GM21786 (cell line): ENCODE measurements at regions not wholly inside any gene's neighbourhood (a gene's known extent, or its start where the extent isn't known, plus 50 kb on each side); places are given as distances from the start of the nearest gene placed in this dataset.

ENCODE experiments used
- ATAC-seq: cut with Tn5 transposase; IDR thresholded peaks from one replicate; pipeline ENCODE4 v1.9.1; 2021; ENCODE audit not compliant: unreplicated experiment

DNA sequence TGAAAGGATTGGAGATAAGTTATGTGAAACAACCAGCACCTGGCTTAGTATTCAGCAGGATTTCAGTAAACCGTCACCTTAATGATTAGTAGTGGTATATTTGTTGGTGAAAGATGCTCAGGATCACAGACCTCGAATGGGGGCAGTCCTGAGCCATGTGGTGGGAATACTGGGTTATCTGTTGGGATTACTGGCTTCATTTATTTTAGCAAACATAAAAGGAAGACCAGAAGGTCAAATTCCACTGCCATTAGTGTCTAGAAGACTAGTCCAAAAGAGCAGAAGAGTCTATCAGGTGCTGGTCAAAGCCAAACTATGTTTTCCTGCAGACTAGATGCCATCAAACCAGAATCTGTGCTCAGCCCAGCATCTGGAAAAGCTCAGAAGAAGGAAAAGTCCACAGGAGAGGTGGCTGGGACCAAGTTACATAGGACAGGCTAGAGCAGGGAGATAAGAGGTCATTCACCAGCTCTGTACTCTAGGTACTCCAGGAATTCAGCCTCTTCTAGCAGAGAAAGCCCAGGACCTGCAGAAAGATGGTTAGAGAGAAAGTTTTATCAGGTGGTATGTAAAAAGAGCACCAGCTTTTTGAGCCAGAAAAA lies 343.4 kb downstream of the PLPP3 start:
- ATAC-seq = no peak

GRCh38 chr1:56229186-56229585 lies 350.2 kb downstream of the PLPP3 start:
- no peak for ATAC-seq

GRCh38 chr1:56227886-56228285 lies 351.5 kb downstream of the PLPP3 start:
- ATAC-seq = no peak

DNA sequence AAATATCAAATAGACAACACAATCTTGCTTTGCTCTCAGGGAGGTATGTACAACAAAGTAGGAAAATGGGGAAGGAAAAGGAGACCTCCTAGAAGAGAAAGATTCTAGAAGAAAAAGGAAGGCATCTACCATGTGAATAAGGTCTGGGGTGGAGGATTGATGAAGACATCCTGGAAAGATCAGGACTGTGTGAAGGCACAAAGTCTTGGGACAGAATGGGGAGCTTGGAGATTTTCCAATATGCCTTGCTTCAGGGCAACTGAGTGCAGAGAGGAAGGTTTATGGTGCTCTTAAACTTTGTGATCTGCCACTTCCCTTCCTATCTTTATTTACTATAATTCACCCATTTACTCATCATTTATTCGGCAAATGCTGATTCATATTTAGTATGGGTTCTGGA lies 352.0 kb downstream of the PLPP3 start:
- ATAC-seq = no peak

GRCh38 chr1:56225964-56226815 lies 353.2 kb downstream of the PLPP3 start:
- ATAC-seq = no peak

DNA sequence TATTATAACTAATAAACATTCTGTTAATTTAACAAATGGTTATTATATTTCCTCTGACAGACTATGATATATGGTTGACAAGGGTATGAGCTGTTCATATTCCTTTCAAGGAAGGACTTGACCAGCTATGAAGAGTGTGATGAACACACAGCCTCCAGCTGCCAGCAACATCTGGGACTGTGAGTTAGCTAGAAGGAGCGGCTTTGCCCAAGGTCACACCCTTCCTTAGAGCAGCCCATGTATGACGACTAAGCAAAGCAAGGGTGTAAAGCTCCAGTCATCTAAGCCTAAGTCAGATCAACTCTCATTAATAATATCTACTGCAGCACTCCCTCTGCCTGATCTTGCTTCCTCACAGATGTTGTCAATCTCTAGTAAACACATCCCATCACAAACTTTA lies 355.4 kb downstream of the PLPP3 start:
- ATAC-seq = no peak

GRCh38 chr1:56222914-56223540 lies 356.3 kb downstream of the PLPP3 start:
- ATAC-seq = no peak

GRCh38 chr1:56220021-56220420 lies 359.3 kb downstream of the PLPP3 start:
- no peak for ATAC-seq

DNA sequence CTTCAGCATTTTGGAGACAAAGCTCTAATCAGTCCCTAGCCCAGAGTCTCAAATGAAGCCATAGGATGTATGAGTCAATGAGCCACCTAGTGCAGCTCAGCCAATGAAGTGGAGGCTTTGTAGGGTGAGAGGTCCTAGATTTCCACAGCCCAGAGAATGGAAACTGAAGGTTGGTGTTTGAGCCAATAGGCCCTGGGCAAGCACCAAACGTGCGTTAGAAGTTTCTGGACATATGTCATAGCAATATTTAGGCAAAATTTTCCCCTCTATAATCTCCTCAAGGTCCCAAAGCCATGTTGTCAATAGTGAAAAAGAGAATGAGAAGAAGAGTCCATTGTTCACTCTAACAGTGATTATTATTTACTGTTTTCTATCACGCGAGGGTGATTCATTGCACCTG lies 361.3 kb downstream of the PLPP3 start:
- no peak for ATAC-seq

DNA sequence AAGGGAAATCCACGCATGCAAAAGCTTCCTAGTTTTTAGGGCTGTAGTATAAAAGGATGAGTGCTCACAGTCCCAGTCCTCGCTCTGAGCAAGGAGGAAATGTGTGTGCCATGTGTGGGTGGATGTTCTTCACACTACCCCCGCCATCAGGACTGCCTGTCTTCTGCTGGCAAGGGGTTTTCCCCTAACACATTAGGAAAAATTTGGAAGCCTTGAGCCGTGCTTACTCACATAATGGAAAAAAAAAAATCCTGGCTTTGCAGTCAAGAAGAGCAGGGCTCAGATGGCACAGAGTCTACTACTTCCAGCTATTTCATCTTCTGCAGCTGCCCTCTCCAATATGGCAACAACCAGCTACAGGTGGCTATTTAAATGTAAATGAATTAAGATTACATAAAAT lies 363.1 kb downstream of the PLPP3 start:
- no peak for ATAC-seq

DNA sequence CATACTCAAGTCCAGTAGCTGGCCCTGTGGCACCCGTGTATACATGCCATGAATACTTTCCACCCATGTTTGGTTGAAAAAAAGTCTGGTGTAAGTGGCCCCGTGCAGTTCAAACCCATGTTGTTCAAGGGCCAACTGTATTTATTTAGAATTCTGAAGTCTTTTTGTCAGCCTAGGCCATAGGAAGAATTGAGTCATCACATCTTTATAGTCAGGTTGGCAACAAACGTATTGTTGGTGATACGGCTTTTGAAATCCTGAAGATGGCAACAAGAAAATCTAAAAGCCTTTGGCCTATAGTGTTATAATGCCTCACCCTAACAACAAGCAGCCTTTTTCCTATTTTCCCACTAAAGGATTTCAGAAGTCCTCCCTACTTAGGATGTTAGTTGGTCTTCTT lies 363.6 kb downstream of the PLPP3 start:
- ATAC-seq = no peak

DNA sequence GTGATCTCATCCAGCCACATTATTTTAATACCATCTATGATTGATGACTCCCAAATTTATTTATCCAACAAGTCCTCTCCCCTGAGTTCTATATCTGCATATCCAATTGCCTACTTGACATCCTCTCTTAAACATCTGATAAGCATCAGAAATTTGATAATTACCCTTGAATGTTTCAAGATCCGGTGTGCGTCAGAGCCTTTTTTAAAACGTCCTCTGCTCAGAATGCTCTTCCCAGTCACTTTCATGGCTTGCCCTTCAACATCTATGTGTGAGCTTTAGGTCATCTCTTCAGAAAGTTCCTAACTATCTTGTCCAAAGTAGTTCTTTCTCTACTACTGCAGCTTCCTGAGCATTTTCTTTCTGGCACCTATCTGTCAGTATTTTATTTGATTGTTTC lies 364.3 kb downstream of the PLPP3 start:
- ATAC-seq = no peak

DNA sequence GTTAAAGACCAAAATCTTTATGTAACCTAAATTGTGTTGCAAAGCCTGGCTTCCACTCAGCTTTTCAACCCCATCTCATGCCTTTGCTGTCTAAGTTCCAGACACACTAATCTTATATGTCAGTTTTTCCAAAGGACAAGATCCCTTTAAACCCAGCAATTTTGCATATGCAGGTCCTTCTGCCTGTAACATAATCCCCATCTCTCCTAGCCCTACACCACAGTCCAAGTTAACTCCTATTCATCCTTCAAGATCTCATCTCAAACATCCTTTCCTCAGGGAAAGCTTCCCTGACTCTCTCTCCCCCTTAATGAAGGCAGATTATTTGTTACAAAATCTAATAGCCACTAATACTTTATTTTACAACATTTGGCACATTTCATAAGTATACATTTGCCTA lies 366.3 kb downstream of the PLPP3 start:
- no peak for ATAC-seq

GRCh38 chr1:56212143-56212542 lies 367.2 kb downstream of the PLPP3 start:
- ATAC-seq = no peak

DNA sequence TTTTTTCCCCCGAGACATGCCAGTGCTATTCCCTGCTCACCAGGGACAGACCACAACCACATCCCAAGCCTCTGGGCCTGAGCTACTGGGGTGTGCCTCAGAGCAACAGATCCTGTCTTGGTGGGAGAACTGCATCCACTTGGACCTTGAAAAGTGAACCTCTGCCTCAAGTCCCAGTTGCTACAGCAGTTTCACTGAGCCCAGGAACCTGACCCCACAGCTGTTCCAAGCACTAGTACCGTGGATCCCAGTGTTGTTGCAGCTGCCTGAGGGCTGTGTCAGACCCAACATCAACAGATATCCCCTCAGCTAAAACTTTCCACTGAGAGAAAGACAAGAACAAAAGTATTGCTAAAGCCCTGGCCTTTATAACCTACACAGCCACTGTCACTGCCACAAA lies 373.0 kb downstream of the PLPP3 start:
- no peak for ATAC-seq

DNA sequence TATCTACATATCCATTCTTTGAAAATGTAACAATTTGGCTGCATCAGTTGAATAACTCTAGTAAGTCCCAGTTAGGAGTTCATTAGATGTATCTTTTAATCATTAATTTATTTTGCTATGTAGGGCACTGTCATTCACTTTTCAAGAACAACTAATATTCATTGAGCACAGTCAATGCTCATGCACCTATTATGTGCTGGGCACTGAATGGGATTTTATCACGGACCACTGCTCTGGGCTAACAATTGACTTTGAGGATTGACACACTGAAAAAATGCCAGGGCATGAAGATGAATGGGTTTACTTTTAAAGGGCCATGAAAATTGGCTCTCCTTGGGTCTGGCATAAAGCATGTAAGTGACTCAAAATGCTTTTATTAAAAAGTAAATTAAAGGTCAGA lies 375.2 kb downstream of the PLPP3 start:
- no peak for ATAC-seq

DNA sequence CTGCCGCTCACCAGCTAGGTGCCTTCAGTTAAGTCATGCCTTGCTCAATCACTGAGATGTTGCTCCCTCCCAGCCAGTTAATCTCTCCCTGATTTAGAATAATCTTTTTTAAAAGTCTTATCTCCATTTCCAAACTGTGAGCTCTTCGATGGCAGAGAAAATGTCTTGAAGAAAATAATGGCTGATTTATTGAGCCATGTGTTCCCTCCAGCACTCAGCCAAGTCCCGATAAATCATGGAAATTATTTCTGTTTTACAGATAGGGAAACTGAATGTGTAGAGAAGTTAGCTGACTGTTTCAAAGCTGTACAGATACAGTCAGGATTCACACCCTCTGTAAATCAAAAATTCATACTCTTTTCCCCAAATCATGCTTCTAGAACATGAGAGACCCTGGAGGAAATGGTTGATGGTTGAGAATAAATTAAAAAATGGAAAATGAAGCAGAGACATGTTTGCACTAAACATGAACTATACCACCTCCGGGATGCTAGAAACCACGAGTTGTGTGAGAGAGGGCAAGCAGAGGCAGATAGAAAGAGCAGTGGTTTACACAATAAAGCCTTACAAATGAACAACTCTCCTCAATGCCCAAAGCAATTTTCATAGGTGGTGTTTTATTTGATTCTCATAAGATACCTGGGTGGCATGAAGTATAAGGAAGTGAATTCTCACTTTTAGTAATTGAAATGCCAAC lies 376.4 kb downstream of the PLPP3 start:
- no peak for ATAC-seq

- no peak for ATAC-seq
Observed at GRCh38 chr1:56202186-56202585, 377.2 kb downstream of the PLPP3 start.

- no peak for ATAC-seq
Observed at GRCh38 chr1:56200896-56201295, 378.5 kb downstream of the PLPP3 start.

DNA sequence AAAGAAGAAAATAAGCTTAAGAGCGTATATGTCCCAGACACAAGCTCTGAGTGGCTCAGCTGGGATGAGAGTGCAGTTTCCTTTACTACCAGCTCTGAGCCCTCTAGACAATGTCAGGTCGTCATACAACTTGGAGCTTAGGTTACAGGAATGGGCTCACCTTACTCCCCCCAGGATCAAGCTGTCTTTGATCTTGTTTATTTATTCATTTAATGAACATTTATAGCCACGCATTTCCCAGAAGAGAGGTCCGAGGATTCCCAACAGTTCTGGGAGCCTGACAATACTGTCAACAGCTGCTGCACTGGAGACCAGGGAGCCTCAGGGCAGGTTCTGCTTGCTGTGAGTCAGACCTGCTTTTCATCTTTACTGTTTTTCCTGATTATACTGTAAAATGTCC lies 378.9 kb downstream of the PLPP3 start:
- no peak for ATAC-seq

GRCh38 chr1:56199956-56200355 lies 379.4 kb downstream of the PLPP3 start:
- no peak for ATAC-seq

- ATAC-seq = no peak
Observed at GRCh38 chr1:56199061-56199460, 380.3 kb downstream of the PLPP3 start.
